Activated CD4-positive, alpha-beta memory T cell treated with anti-CD3 and anti-CD28 coated beads for 36 hours (primary cell): ENCODE measurements at regions not wholly inside any gene's neighbourhood (a gene's known extent, or its start where the extent isn't known, plus 50 kb on each side); places are given as distances from the start of the nearest gene placed in this dataset.
"Not testable (repeated sequence)": the region's sequence is repeated elsewhere in the genome, so short reads cannot be mapped to it uniquely, and the experiment has no call there.

ENCODE experiments used
- CTCF ChIA-PET: fragments of 350-600 bp; sonication (Branson Sonifier 250); formaldehyde crosslinking; loops from one replicate; lab custom pipeline; 2021; ENCODE audit warnings: antibody characterized with exemption, inconsistent platforms; lab: Charles Lee
- POLR2A ChIA-PET: fragments of 350-600 bp; sonication (Branson Sonifier 250); formaldehyde crosslinking; loops from one replicate; lab custom pipeline; 2021; ENCODE audit warnings: antibody characterized with exemption; lab: Charles Lee
- DNase-seq: peaks from one replicate; pipeline ENCODE4 v3.0.0-alpha.2; 2020
- H3K27ac Mint-ChIP-seq: one replicate; pipeline ENCODE4 v1.8.0; 2021; ENCODE audit warnings: mixed read lengths
- H3K27me3 Mint-ChIP-seq: one replicate; pipeline ENCODE4 v1.8.0; 2021; ENCODE audit warnings: mixed read lengths
- H3K36me3 Mint-ChIP-seq: one replicate; pipeline ENCODE4 v1.8.0; 2021; ENCODE audit warnings: mixed read lengths
- H3K4me1 Mint-ChIP-seq: one replicate; pipeline ENCODE4 v1.8.0; 2021; ENCODE audit warnings: low read depth, mixed read lengths
- H3K4me3 Mint-ChIP-seq: one replicate; pipeline ENCODE4 v1.8.0; 2021; ENCODE audit warnings: mild to moderate bottlenecking, mixed read lengths
- H3K9me3 Mint-ChIP-seq: one replicate; pipeline ENCODE4 v1.8.0; 2021; ENCODE audit warnings: mixed read lengths
- intact Hi-C: fragments of 100-400 bp; cut with micrococcal nuclease; formaldehyde crosslinking; loops from one replicate; pipeline ENCODE4 v1.15.1; 2023

DNA sequence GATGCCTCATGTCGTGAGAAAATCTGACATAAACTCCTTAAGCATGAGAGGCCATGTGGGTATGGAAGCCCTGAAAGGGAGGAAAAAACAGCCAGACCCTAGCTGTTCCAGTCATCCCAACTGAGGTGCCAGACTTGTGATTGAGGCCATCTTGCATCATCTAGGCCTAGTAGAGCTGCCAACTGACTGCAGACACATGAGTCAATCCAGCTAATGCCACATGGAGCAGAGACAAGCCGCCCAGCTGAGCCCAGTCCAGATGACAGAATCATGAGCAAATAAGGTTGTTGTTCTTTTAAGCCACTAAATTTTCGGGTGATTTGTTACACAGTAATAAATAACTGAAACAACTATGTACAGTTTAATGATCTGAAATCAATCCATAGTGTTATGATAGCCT, 680.9 kb downstream of the MAFB start:
- no peak overlapping the region for H3K4me3 Mint-ChIP-seq
- no peak for DNase-seq
- no peaks in the 10 kb centered on the region for H3K36me3 Mint-ChIP-seq
- H3K9me3 Mint-ChIP-seq = no peaks in the 10 kb centered on the region
- no peak overlapping the region for H3K27ac Mint-ChIP-seq
- CTCF ChIA-PET = no interaction called here
- intact Hi-C loops = no loop called here
- H3K4me1 Mint-ChIP-seq = no peaks in the 10 kb centered on the region
- POLR2A ChIA-PET = no interaction called here
- no peaks in the 10 kb centered on the region for H3K27me3 Mint-ChIP-seq

DNA sequence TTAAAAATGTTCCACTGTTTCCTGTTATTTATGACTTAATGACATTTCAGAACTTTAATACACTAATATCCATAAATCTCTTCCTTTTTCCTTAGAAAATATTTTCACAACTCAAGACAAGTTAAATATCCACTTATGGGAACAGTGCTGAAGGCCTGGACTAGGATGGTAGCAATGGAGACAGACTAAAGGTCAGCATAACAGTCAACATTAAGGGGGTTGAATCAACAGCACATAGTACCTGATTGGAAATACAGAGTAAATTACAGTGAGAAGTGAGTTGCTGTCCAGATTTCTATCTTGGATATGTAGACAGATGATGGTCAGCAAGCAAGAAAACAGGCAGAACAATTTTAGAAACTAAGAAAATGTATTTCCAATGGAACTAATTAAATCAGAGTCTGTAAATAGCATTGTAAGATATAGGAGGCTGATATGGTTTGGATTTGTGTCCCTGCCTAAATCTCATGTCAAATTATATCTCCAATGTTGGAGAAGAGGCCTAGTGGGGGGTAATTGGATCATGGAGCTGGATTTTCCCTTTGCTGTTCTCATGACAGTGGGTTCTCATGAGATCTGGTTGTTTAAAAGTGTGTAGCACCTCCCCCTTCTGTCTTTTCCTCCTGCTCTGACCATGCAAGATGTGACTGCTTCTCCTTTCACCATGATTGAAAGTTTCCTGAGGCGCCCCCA, 682.7 kb downstream of the MAFB start:
- POLR2A ChIA-PET = no interaction called here

DNA sequence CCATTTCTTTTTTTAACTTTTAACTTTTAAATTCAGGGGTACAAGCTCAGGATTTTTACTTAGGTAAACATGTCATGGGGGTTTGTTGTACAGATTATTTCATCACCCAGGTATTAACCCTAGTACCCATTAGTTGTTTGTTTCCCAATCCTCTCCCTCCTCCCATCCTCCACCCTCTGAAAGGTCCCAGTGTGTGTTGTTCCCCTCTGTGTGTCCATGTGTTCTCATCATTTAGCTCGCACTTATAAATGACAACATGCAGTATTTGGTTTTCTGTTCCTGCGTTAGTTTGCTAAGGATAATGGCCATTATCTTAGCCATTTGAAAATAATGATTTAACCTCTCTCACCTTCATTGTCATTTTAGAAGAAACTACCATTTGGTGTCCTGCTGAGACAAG, 684.9 kb downstream of the MAFB start:
- H3K9me3 Mint-ChIP-seq, POLR2A ChIA-PET, DNase-seq, H3K4me1 Mint-ChIP-seq, H3K4me3 Mint-ChIP-seq, H3K27me3 Mint-ChIP-seq, H3K27ac Mint-ChIP-seq, H3K36me3 Mint-ChIP-seq, intact Hi-C loops, CTCF ChIA-PET: not testable (repeated sequence)

More for the DNA sequence above, 682.7 kb downstream of the MAFB start:
- intact Hi-C loops = no loop called here
- Mint-ChIP-seq H3K27me3 (no peaks in the 10 kb centered on the region), H3K9me3 (no peaks in the 10 kb centered on the region), H3K4me1 (no peaks in the 10 kb centered on the region), H3K36me3 (no peaks in the 10 kb centered on the region), H3K27ac (no peak overlapping the region), H3K4me3 (no peak overlapping the region)
- DNase-seq = no peak
- CTCF ChIA-PET = no interaction called here

DNA sequence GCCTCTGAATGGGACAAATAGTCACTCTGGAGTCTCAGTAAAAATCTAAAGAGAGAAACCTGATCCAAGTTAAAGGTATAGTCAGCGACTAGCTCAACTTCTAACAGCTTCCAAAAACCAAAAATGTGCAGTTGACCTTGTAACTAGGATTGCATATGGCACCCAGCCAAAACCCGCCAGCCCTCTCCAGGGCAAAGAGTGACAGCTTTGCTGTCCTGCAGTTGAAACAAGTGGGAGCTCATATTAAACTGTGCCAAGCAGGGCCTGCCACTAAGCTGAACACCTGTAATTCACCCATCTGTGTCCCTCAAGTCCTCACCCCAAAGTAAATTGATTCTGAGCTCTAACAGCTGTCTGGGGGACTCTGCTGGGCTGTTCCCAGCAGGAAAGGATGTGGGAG, 695.3 kb downstream of the MAFB start:
- H3K4me1 Mint-ChIP-seq = no peaks in the 10 kb centered on the region
- intact Hi-C loops = no loop called here
- H3K9me3 Mint-ChIP-seq = peaks cover 6% of the 10 kb centered on the region
- H3K27ac Mint-ChIP-seq = no peak overlapping the region
- no peaks in the 10 kb centered on the region for H3K27me3 Mint-ChIP-seq
- DNase-seq = no peak
- H3K4me3 Mint-ChIP-seq = no peak overlapping the region
- no peaks in the 10 kb centered on the region for H3K36me3 Mint-ChIP-seq
- CTCF ChIA-PET = no interaction called here
- POLR2A ChIA-PET = no interaction called here

DNA sequence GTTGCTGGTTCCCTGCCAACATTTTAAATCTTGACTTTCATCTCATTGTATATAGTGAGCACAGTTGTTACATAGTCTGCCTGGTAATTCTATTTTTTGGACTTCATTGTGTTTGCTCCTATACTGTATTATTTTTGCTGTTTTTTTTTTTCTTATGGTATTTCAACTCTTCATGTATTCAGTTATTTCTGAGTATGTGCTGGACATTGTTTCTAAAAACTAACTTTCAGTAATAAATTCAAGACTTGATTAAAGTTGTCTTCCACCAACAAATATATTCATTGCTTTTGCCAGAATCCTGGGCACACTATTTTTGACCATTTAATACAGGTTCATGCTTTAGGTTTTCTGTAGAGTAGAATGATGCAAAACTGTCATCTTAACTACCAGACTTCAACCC, 698.3 kb downstream of the MAFB start:
- H3K36me3 Mint-ChIP-seq = no peaks in the 10 kb centered on the region
- H3K9me3 Mint-ChIP-seq = peaks cover 6% of the 10 kb centered on the region
- no peak overlapping the region for H3K27ac Mint-ChIP-seq
- H3K27me3 Mint-ChIP-seq = no peaks in the 10 kb centered on the region
- intact Hi-C loops = no loop called here
- ChIA-PET POLR2A (no interaction called here), CTCF (no interaction called here)
- DNase-seq = no peak
- no peaks in the 10 kb centered on the region for H3K4me1 Mint-ChIP-seq
- no peak overlapping the region for H3K4me3 Mint-ChIP-seq

DNA sequence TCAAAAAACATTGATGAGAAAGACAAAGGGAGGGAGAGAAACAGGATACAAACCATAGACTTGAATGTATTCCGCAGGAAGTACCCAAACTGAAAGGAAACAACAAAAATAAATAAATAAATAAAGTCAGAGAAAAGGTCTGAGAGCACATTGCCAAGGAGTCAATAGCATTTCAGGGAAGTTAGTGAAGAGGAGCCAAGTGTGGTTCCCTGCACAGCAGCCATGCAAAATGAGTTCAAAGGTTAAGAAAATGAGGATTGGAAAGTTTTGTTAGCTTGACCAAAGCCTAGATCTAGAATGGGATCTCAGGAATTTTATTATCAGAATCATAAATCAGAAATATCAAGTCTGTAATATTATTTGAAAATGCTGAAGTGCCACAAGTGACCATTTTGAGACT, 700.0 kb downstream of the MAFB start:
- ChIA-PET POLR2A (no interaction called here), CTCF (no interaction called here)
- Mint-ChIP-seq H3K4me3 (no peak overlapping the region), H3K36me3 (no peaks in the 10 kb centered on the region), H3K4me1 (no peaks in the 10 kb centered on the region), H3K9me3 (peaks cover 6% of the 10 kb centered on the region), H3K27me3 (no peaks in the 10 kb centered on the region), H3K27ac (no peak overlapping the region)
- no peak for DNase-seq
- intact Hi-C loops = no loop called here

DNA sequence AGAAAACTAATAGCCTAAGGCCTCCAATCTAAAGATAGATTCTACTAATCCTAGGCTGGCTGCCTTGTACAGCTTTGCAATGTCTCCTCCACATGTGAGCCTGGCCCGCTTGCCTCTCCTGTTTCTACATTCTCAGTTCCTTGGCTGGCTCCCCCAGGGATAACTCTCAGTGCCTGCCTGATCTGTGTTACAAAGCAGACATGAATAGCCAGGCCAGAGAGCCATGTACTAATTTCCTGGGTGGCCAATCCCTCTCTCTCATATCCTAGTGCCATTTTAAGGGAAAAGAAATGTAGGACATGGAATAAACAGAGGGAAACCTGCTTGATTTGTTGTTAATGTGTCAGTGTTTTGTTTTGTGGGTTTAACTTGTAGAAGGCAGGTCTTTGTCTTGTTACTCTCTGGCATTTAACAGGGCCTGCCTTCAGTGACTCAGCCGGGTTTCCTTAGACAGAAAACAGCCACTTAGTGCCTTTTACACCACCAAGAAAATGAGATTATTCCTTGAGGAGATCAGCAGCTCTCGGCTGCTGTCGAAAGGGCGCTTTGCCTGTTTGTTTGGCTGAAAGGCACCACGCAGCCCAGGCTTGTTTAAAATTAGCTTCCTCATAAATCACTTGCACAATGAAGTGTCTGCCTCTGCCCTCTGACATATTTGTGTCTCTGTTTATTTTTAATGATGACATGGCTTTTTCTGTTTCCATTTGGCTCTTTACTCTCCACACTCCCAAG, 702.7 kb downstream of the MAFB start:
- ChIA-PET CTCF (no interaction called here), POLR2A (no interaction called here)
- Mint-ChIP-seq H3K9me3 (peaks cover 6% of the 10 kb centered on the region), H3K4me3 (no peak overlapping the region), H3K36me3 (no peaks in the 10 kb centered on the region), H3K27ac (no peak overlapping the region), H3K27me3 (no peaks in the 10 kb centered on the region), H3K4me1 (no peaks in the 10 kb centered on the region)
- DNase-seq = no peak
- intact Hi-C loops = no loop called here

DNA sequence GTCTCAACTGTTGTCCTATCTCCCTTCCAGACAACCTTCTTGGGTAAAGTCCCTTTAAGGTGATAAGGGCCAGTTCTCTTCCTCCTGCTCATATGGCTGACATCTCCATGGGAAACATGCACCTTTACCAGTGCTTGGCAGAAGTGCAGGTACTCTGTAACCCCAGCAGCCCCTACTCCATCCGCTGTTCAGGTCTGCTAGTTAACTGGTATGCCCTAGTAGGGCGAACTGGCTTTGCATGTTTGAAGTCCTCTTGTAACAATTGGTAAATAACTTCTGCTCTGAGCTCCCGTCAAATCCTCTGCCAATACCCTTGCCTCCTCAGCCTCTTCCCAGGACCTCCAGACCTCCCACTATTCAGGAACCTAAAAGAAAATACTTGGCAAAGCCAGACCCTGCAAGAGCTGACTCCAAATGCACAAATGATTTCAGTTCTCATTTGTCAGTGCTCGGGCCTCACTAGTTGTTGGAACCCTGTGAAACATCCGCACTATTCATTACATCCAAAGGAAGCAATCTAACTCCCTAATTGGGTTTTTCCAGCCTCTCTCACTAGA, 703.7 kb downstream of the MAFB start:
- H3K36me3 Mint-ChIP-seq = no peaks in the 10 kb centered on the region
- CTCF ChIA-PET = no interaction called here
- no peaks in the 10 kb centered on the region for H3K4me1 Mint-ChIP-seq
- H3K9me3 Mint-ChIP-seq = no peaks in the 10 kb centered on the region
- no peak overlapping the region for H3K27ac Mint-ChIP-seq
- H3K4me3 Mint-ChIP-seq = no peak overlapping the region
- H3K27me3 Mint-ChIP-seq = no peaks in the 10 kb centered on the region
- intact Hi-C loops = no loop called here
- POLR2A ChIA-PET = no interaction called here
- no peak for DNase-seq

DNA sequence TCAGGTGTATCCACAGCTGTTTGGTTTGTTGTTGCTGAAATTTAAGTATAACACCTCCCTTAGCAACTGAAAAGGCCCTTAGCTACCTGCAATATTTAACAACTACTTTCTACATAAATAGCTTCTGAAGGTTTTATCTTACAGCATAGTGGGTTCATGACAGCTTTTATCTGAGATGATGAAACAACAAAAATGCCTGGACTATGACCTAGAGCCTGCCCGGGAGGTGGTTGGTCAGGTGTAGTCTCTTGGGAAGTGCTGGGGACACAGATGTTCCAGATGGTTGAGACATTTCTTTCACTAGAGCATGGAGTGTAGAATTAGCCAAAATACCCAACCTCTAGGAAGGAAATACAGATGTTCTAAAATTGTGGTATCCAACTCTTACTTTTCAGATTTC, 705.4 kb downstream of the MAFB start:
- no peak overlapping the region for H3K4me3 Mint-ChIP-seq
- no peaks in the 10 kb centered on the region for H3K36me3 Mint-ChIP-seq
- DNase-seq = no peak
- ChIA-PET CTCF (no interaction called here), POLR2A (no interaction called here)
- no peaks in the 10 kb centered on the region for H3K4me1 Mint-ChIP-seq
- intact Hi-C loops = no loop called here
- no peaks in the 10 kb centered on the region for H3K27me3 Mint-ChIP-seq
- H3K9me3 Mint-ChIP-seq = no peaks in the 10 kb centered on the region
- no peak overlapping the region for H3K27ac Mint-ChIP-seq

DNA sequence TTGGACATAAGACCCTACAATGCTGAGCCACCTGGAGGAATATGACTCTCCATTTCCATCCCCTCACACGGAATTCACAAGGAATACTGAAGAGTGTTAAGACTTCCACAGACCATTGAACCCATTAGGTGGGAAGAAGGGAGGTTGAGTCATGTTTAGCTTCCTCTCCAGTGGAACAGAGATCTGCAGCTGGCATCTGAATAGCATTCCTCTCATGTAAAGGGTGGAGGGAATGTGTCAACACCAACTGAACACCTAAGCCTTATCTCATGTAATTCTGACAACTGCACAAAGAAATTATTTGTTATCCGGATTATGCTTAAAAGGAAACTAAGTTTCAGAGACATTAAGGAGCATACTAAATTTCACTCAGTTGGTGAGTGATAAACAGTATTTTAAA, 705.9 kb downstream of the MAFB start:
- H3K4me1 Mint-ChIP-seq = no peaks in the 10 kb centered on the region
- ChIA-PET POLR2A (no interaction called here), CTCF (no interaction called here)

DNA sequence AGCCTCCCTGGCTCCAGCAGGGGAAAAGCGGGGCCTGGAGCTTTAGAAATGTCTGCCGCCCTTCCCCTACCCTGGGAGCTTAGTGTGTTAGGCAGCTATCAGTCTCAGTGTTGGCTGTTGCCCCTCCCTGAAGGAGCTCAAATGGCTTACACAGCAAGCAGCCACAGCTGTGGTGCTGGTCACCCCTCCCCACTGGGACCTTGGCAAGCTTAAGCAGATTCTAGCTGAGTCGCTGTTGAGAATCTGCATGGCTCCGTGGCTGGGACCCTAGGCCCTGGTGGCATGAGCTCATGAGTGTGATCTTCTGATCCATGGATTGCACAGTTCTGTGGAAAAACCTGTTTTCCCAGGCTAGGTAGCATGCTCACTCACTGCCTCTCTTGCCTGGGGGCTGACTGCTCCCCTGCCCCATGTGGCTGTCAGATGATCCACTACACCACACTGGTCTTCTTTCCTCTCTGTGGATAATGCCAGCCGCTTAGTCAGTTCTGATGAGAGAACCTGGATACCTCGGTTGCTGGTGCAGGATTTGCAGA, 714.0 kb downstream of the MAFB start:
- no peak for DNase-seq
- Mint-ChIP-seq H3K4me1 (no peaks in the 10 kb centered on the region), H3K4me3 (no peak overlapping the region), H3K27me3 (no peaks in the 10 kb centered on the region), H3K27ac (no peak overlapping the region), H3K9me3 (peaks cover 12% of the 10 kb centered on the region), H3K36me3 (no peaks in the 10 kb centered on the region)
- intact Hi-C loops = no loop called here
- ChIA-PET CTCF (no interaction called here), POLR2A (no interaction called here)

More for the DNA sequence above, 705.9 kb downstream of the MAFB start:
- H3K27ac Mint-ChIP-seq = no peak overlapping the region
- intact Hi-C loops = no loop called here
- H3K9me3 Mint-ChIP-seq = no peaks in the 10 kb centered on the region
- DNase-seq = no peak
- H3K36me3 Mint-ChIP-seq = no peaks in the 10 kb centered on the region
- H3K4me3 Mint-ChIP-seq = no peak overlapping the region
- H3K27me3 Mint-ChIP-seq = no peaks in the 10 kb centered on the region

DNA sequence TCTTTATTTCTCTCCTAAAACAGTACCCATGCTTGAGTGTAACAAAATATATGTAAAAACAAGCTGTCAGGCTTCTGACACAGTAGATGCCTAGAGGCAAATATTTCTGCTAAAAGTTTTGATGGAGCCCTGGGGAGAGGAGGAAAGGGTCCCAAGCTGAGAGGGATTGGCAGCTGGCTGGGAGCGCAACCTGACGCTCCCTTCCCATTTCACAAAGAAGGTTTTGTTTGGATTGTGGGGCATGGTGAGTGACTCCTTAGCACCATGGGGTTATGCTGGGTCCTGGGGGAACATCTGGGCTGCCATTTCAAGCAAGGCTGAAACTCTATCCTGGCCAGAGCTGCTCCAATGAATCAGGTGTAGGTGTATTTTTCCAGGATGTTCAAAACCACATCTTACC, 720.5 kb downstream of the MAFB start:
- Mint-ChIP-seq H3K36me3 (no peaks in the 10 kb centered on the region), H3K4me3 (no peak overlapping the region), H3K4me1 (no peaks in the 10 kb centered on the region), H3K27me3 (no peaks in the 10 kb centered on the region), H3K9me3 (peaks cover 26% of the 10 kb centered on the region), H3K27ac (no peak overlapping the region)
- intact Hi-C loops = no loop called here
- ChIA-PET CTCF (no interaction called here), POLR2A (no interaction called here)
- DNase-seq = no peak

DNA sequence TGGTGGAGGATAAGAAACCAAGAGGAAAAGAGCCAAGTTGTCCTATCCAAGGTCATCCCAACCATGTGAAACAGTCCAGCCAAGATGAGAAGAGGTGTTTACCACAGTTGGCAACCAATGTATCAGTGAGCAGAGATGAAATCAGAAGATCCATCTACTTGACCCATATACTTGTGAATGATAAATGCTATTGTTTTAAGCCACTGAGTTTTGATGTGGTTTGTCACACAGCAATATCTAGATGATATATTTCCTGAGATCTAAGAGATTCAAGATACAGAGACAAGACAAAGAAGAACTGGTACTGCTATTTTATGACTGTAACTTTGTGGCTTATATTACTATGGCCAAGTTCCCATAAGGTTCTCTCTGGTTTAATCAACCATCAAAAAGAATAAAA, 721.2 kb downstream of the MAFB start:
- intact Hi-C loops = no loop called here

More for the DNA sequence above, 721.2 kb downstream of the MAFB start:
- no peaks in the 10 kb centered on the region for H3K27me3 Mint-ChIP-seq
- H3K36me3 Mint-ChIP-seq = no peaks in the 10 kb centered on the region
- H3K4me3 Mint-ChIP-seq = no peak overlapping the region
- peaks cover 26% of the 10 kb centered on the region for H3K9me3 Mint-ChIP-seq
- no peak for DNase-seq
- H3K27ac Mint-ChIP-seq = no peak overlapping the region
- no peaks in the 10 kb centered on the region for H3K4me1 Mint-ChIP-seq
- ChIA-PET POLR2A (no interaction called here), CTCF (no interaction called here)
